Peyer's patch (tissue), 4 donors: ENCODE measurements at regions not wholly inside any gene's neighbourhood (a gene's known extent, or its start where the extent isn't known, plus 50 kb on each side); places are given as distances from the start of the nearest gene placed in this dataset.
A peak's percentile ranks its signal among the peaks of the same experiment; 100 is the strongest.

Source experiments
- DNase-seq, 3 donors: peaks; one replicate each; pipeline ENCODE4 v3.0.0-alpha.2; 2017 to 2019
- H3K27ac ChIP-seq, 4 donors: fragments of 200-600 bp; sonication (generic); one replicate each; pipeline ENCODE4 v1.5.1; 2016 to 2019
- H3K27me3 ChIP-seq, 2 donors: fragments of 200-600 bp; sonication (generic); one replicate each; pipeline ENCODE4 v1.5.1; 2019
- H3K36me3 ChIP-seq, 3 donors: fragments of 200-600 bp; sonication (generic); one replicate each; pipeline ENCODE4 v1.5.1; 2016 to 2019
- H3K4me1 ChIP-seq, 4 donors: fragments of 200-600 bp; sonication (generic); one replicate each; pipeline ENCODE4 v1.5.1; 2016 to 2019
- H3K4me3 ChIP-seq, 4 donors: fragments of 200-600 bp; sonication (generic); 1 replicate in 3 of 4; 2 replicates in 1 of 4; pipeline ENCODE4 v1.5.1; 2016 to 2019; ENCODE audit warnings: mild to moderate bottlenecking in 1 of 4
- H3K9me3 ChIP-seq, 4 donors: fragments of 200-600 bp; sonication (generic); one replicate each; pipeline ENCODE4 v1.5.1; 2016 to 2019; ENCODE audit warnings: mild to moderate bottlenecking in 1 of 4
- CTCF ChIP-seq, 6 experiments: fragments of 450-650 bp in 4 of 6; fragments of 200-600 bp in 2 of 6; sonication (generic) in 1 of 6; IDR thresholded peaks; one replicate each; pipeline ENCODE4 v1.5.1; 2017 to 2019; ENCODE audit warnings: antibody characterized with exemption in 6 of 6, mild to moderate bottlenecking in 3 of 6, moderate library complexity in 1 of 6
- POLR2A ChIP-seq, 2 donors: fragments of 450-650 bp; IDR thresholded peaks; one replicate each; pipeline ENCODE4 v1.5.1; 2017; ENCODE audit warnings: antibody characterized with exemption in 2 of 2, mild to moderate bottlenecking in 2 of 2, moderate library complexity in 2 of 2

- Histone ChIP-seq H3K27ac (no peak overlapping the region), H3K9me3 (no peaks in the 10 kb centered on the region), H3K4me3 (no peak overlapping the region), H3K27me3 (no peaks in the 10 kb centered on the region), H3K36me3 (no peaks in the 10 kb centered on the region), H3K4me1 (no peaks in the 10 kb centered on the region)
- DNase-seq: no peak
- TF ChIP-seq CTCF (IDR thresholded peaks at IDR 0.05): no peak
Observed at GRCh38 chr7:119184124-119184788, 959.8 kb downstream of the ANKRD7 start.

GRCh38 chr7:119196183-119196582, 971.7 kb downstream of the ANKRD7 start:
- no peaks in the 10 kb centered on the region for H3K9me3 ChIP-seq

GRCh38 chr7:119197172-119197876, 972.8 kb downstream of the ANKRD7 start:
- no peak overlapping the region for H3K4me3 ChIP-seq
- H3K27me3 ChIP-seq: no peaks in the 10 kb centered on the region
- no peak for DNase-seq
- H3K9me3 ChIP-seq: no peaks in the 10 kb centered on the region
- H3K36me3 ChIP-seq: no peaks in the 10 kb centered on the region
- no peak for TF ChIP-seq CTCF (IDR thresholded peaks at IDR 0.05)
- TF ChIP-seq POLR2A (IDR thresholded peaks at IDR 0.05): no peak
- H3K27ac ChIP-seq: no peak overlapping the region
- no peaks in the 10 kb centered on the region for H3K4me1 ChIP-seq

More at GRCh38 chr7:119196183-119196582, 971.7 kb downstream of the ANKRD7 start:
- Histone ChIP-seq H3K4me1 (no peaks in the 10 kb centered on the region), H3K27ac (no peak overlapping the region), H3K27me3 (no peaks in the 10 kb centered on the region), H3K36me3 (no peaks in the 10 kb centered on the region), H3K4me3 (no peak overlapping the region)
- DNase-seq: no peak
- TF ChIP-seq CTCF (IDR thresholded peaks at IDR 0.05) (no peak), POLR2A (IDR thresholded peaks at IDR 0.05) (no peak)

GRCh38 chr7:119197877-119198527, 973.5 kb downstream of the ANKRD7 start:
- DNase-seq: peak in 1 of 3 donors; percentile 51
- Histone ChIP-seq H3K4me1 (no peaks in the 10 kb centered on the region), H3K27ac (no peak overlapping the region), H3K9me3 (no peaks in the 10 kb centered on the region), H3K27me3 (no peaks in the 10 kb centered on the region), H3K4me3 (no peak overlapping the region), H3K36me3 (no peaks in the 10 kb centered on the region)
- peak in 4 of 6 experiments; percentile 22 to 47 (median 38) for TF ChIP-seq CTCF (IDR thresholded peaks at IDR 0.05)
- no peak for TF ChIP-seq POLR2A (IDR thresholded peaks at IDR 0.05)

- Histone ChIP-seq H3K9me3 (no peaks in the 10 kb centered on the region), H3K4me1 (no peaks in the 10 kb centered on the region), H3K27ac (no peak overlapping the region), H3K36me3 (no peaks in the 10 kb centered on the region), H3K27me3 (no peaks in the 10 kb centered on the region), H3K4me3 (no peak overlapping the region)
- no peak for DNase-seq
- TF ChIP-seq CTCF (IDR thresholded peaks at IDR 0.05) (no peak), POLR2A (IDR thresholded peaks at IDR 0.05) (no peak)
Observed at GRCh38 chr7:119219663-119220062, 995.2 kb downstream of the ANKRD7 start.
